ENCODE measurements at regions not wholly inside any gene's neighbourhood (a gene's known extent, or its start where the extent isn't known, plus 50 kb on each side); places are given as distances from the start of the nearest gene placed in this dataset.
A peak's percentile ranks its signal among the peaks of the same experiment; 100 is the strongest.

DNA sequence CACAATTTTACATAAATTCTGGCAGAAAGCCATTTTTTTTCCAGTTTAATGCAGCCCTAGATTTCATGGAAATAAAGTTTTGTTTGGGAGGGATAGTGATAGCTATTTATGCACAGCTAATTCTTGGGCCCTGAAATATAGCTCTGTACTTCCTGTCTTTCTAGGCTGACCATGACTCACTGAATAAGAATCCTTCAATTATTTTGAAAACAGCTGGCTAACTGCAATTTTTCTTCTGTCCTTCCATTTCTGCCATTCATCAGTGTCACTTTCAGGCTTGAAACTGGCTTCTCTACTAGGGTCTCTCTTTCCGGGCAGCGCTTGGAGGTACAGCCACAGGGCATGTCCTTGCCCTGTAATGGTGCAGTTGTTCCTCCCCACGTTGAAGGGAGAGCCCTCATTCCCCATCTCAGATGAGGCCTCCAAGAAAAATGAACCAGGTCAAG lies 97.1 kb upstream of the TMEM178A start:
- no peak for DNase-seq
- Histone ChIP-seq H3K4me3 (ENCODE audit: low read length in 2 of 2) (no peak overlapping the region), H3K9me3 (ENCODE audit: control insufficient read depth, low read length) (no peaks in the 10 kb centered on the region), H3K27ac (ENCODE audit: low read depth in 1 of 2, low read length in 2 of 2) (peak overlapping the region; percentile 82 to 86), H3K4me1 (ENCODE audit: control insufficient read depth in 1 of 2, insufficient read depth in 2 of 2, low read length in 2 of 2) (peaks cover 6 to 8% of the 10 kb centered on the region in 2 donors), H3K27me3 (ENCODE audit: control insufficient read depth in 1 of 2, insufficient read depth in 2 of 2, low read length in 1 of 2) (no peaks in the 10 kb centered on the region), H3K36me3 (ENCODE audit: control insufficient read depth in 1 of 2, insufficient read depth in 2 of 2, low read length in 1 of 2) (no peaks in the 10 kb centered on the region)
- intact Hi-C loops (cut with DNase I) = loop anchor here in 1 of 2 donors (5.0 kb wide), 1 partner anchor 51 kb away; no protein-coding TSS in a partner anchor
- WGBS, 2 donors = 2 to 8% methylated on average over 3 of the region's 3 CpGs
- ATAC-seq (ENCODE audit: low FRiP score) = peak; percentile 69

DNA sequence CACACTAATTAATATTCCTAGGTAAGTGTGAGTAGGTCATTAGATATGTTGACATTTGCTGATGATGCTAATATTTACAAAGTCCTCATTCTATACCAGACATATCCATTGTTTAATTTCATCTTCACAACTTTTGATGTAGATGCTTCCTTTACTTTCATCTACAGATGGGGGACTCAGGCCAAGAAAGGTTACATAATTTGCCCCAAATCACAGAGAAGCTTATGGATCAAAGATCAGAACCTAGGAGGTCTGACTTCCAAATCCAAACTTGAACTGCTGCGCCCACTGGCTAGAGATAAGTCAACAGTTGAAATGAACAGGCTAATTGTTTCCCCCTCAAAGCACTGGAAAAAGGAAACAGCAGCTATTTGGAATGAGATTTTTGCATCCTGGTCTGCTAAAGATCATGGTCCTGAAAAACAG lies 95.6 kb upstream of the TMEM178A start:
- intact Hi-C loops (cut with DNase I) = no loop called here
- ATAC-seq (ENCODE audit: low FRiP score) = no peak
- WGBS, 2 donors = 96 to 100% methylated on average over 1 of the region's 1 CpG
- no peaks in the 10 kb centered on the region for H3K27me3 ChIP-seq (ENCODE audit: control insufficient read depth in 1 of 2, insufficient read depth in 2 of 2, low read length in 1 of 2)
- no peak for DNase-seq
- peaks cover 6 to 8% of the 10 kb centered on the region in 2 donors for H3K4me1 ChIP-seq (ENCODE audit: control insufficient read depth in 1 of 2, insufficient read depth in 2 of 2, low read length in 2 of 2)
- H3K9me3 ChIP-seq (ENCODE audit: control insufficient read depth, low read length) = no peaks in the 10 kb centered on the region
- H3K36me3 ChIP-seq (ENCODE audit: control insufficient read depth in 1 of 2, insufficient read depth in 2 of 2, low read length in 1 of 2) = no peaks in the 10 kb centered on the region
- no peak overlapping the region for H3K4me3 ChIP-seq (ENCODE audit: low read length in 2 of 2)
- H3K27ac ChIP-seq (ENCODE audit: low read depth in 1 of 2, low read length in 2 of 2) = no peak overlapping the region

DNA sequence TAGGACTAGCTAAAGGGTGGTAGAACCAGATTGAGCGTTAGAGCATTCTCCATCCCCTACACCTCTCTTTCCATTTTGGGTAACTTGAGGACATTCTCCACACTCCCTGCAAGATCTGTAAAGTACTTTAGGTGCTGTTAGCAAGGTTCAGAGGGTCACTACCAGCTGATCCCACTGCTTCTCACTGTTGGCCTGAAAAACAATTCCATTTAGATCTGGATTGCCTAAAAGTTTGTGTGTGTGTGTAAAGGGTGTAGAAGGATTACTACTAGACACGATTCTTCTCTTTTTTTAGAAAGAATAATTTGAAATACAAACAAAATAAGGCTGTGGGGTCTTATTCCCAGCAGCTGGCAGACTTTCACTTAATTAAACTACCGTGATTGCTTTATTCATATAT lies 95.1 kb upstream of the TMEM178A start:
- Histone ChIP-seq H3K4me3 (ENCODE audit: low read length in 2 of 2) (no peak overlapping the region), H3K9me3 (ENCODE audit: control insufficient read depth, low read length) (no peaks in the 10 kb centered on the region), H3K4me1 (ENCODE audit: control insufficient read depth in 1 of 2, insufficient read depth in 2 of 2, low read length in 2 of 2) (peaks cover 6 to 8% of the 10 kb centered on the region in 2 donors), H3K27ac (ENCODE audit: low read depth in 1 of 2, low read length in 2 of 2) (no peak overlapping the region), H3K27me3 (ENCODE audit: control insufficient read depth in 1 of 2, insufficient read depth in 2 of 2, low read length in 1 of 2) (no peaks in the 10 kb centered on the region), H3K36me3 (ENCODE audit: control insufficient read depth in 1 of 2, insufficient read depth in 2 of 2, low read length in 1 of 2) (no peaks in the 10 kb centered on the region)
- ATAC-seq (ENCODE audit: low FRiP score) (no peak), DNase-seq (no peak)
- WGBS, 2 donors = 32 to 33% methylated on average over 3 of the region's 3 CpGs
- intact Hi-C loops (cut with DNase I) = no loop called here

DNA sequence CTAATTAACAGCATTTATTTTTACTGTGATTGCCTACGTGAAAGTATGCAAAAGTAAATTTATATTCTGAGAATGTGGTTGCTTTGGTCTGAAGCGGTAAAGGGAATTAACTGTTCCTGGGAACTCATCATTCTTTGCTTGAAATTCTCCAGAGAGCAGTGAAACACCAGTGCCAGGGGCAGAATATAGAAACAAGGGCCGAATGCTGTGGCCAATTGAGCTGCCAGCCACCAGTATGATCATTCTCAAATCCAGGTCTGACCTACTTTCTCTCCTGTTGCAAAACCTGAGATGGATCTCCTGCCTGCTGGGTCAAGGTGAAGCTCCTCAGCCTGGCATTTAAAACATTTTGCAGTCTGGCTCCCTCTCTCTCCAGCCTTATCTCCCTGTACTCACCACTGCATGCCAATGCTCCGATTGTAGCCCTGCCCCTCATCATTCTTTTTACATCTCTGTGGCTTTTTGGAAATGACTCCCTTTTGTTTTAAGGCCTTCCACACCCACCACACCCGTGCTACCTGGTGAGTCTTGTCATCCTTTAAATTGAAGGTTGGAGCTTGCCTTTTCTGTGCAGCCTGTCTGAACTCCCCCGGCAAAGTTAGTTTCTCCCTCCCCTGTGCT lies 94.5 kb upstream of the TMEM178A start:
- DNase-seq (no peak), ATAC-seq (ENCODE audit: low FRiP score) (no peak)
- intact Hi-C loops (cut with DNase I) = no loop called here
- H3K27me3 ChIP-seq (ENCODE audit: control insufficient read depth in 1 of 2, insufficient read depth in 2 of 2, low read length in 1 of 2) = no peaks in the 10 kb centered on the region
- WGBS, 2 donors = 3 to 6% methylated on average over 6 of the region's 6 CpGs
- peaks cover 6 to 8% of the 10 kb centered on the region in 2 donors for H3K4me1 ChIP-seq (ENCODE audit: control insufficient read depth in 1 of 2, insufficient read depth in 2 of 2, low read length in 2 of 2)
- H3K36me3 ChIP-seq (ENCODE audit: control insufficient read depth in 1 of 2, insufficient read depth in 2 of 2, low read length in 1 of 2) = no peaks in the 10 kb centered on the region
- peak overlapping the region in 1 of 2 donors; percentile 52 for H3K27ac ChIP-seq (ENCODE audit: low read depth in 1 of 2, low read length in 2 of 2)
- no peaks in the 10 kb centered on the region for H3K9me3 ChIP-seq (ENCODE audit: control insufficient read depth, low read length)
- H3K4me3 ChIP-seq (ENCODE audit: low read length in 2 of 2) = no peak overlapping the region

DNA sequence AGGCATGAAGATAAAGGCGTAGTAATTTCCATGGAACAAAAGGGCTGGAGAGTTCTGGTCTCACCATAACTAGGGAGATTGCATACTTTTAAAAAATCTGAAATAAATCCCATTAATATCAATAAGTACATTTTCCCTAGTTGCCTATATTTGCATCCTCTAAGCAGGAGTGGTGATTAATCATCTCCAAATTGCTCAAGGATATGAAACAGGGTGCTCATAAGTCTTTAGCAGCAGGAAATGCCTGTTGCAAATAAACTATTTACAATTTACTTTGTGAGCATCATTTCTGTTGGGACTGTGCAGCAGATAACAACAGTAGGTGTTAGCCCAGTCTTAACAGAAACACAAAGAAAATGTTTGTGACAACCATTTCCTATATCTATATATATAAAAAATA lies 92.4 kb upstream of the TMEM178A start:
- H3K4me3 ChIP-seq (ENCODE audit: low read length in 2 of 2) = no peak overlapping the region
- no peak for ATAC-seq (ENCODE audit: low FRiP score)
- H3K27me3 ChIP-seq (ENCODE audit: control insufficient read depth in 1 of 2, insufficient read depth in 2 of 2, low read length in 1 of 2) = no peaks in the 10 kb centered on the region
- H3K9me3 ChIP-seq (ENCODE audit: control insufficient read depth, low read length) = no peaks in the 10 kb centered on the region
- H3K27ac ChIP-seq (ENCODE audit: low read depth in 1 of 2, low read length in 2 of 2) = no peak overlapping the region
- no peaks in the 10 kb centered on the region for H3K36me3 ChIP-seq (ENCODE audit: control insufficient read depth in 1 of 2, insufficient read depth in 2 of 2, low read length in 1 of 2)
- H3K4me1 ChIP-seq (ENCODE audit: control insufficient read depth in 1 of 2, insufficient read depth in 2 of 2, low read length in 2 of 2) = peaks cover 0 to 3% of the 10 kb centered on the region in 2 donors
- DNase-seq = no peak
- WGBS, 2 donors = 100% methylated on average over 1 of the region's 1 CpG
- intact Hi-C loops (cut with DNase I) = no loop called here

DNA sequence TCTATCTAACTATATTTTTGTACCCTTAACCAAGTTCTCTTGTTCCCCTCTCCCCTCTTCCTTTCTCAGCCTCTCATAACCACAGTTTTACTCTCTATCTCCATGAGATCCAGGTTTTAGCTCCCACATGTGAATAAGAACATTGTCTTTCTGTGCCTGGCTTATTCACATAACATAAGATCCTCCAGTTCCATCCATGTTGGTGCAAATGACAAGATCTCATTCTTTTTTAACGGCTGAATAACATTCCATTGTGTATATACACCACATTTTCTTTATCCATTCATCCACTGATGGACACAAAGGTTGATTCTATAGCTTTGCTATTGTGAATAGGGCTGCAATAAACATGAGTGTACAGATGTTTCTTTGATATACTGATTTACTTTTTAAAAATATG lies 83.9 kb upstream of the TMEM178A start:
- H3K4me3 ChIP-seq (ENCODE audit: low read length in 2 of 2) = no peak overlapping the region
- WGBS, 2 donors = 91 to 100% methylated on average over 1 of the region's 1 CpG
- intact Hi-C loops (cut with DNase I) = no loop called here
- ATAC-seq (ENCODE audit: low FRiP score) = no peak
- no peaks in the 10 kb centered on the region for H3K9me3 ChIP-seq (ENCODE audit: control insufficient read depth, low read length)
- no peaks in the 10 kb centered on the region for H3K27me3 ChIP-seq (ENCODE audit: control insufficient read depth in 1 of 2, insufficient read depth in 2 of 2, low read length in 1 of 2)
- H3K36me3 ChIP-seq (ENCODE audit: control insufficient read depth in 1 of 2, insufficient read depth in 2 of 2, low read length in 1 of 2) = no peaks in the 10 kb centered on the region
- no peak for DNase-seq
- H3K4me1 ChIP-seq (ENCODE audit: control insufficient read depth in 1 of 2, insufficient read depth in 2 of 2, low read length in 2 of 2) = no peaks in the 10 kb centered on the region
- H3K27ac ChIP-seq (ENCODE audit: low read depth in 1 of 2, low read length in 2 of 2) = no peak overlapping the region

DNA sequence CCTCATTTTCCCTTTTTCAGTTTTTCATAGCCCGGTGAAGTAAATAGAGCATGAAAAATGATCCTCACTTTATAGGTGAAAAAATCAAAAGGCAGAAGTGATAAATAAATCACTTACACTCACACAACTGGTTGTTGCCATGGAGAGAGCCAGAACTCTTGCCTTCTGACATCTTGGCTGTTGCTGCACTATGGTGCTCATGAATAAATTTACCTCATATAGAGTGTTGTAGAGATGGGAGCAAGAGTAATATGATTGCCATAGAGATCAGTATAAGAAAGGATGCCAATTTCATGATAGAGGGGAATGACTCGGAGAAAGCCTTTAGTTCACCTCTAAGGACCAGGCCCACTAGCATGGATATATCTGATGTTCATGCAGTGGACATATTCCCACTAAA lies 82.5 kb upstream of the TMEM178A start:
- H3K9me3 ChIP-seq (ENCODE audit: control insufficient read depth, low read length) = peaks cover 2% of the 10 kb centered on the region
- no peak overlapping the region for H3K4me3 ChIP-seq (ENCODE audit: low read length in 2 of 2)
- H3K4me1 ChIP-seq (ENCODE audit: control insufficient read depth in 1 of 2, insufficient read depth in 2 of 2, low read length in 2 of 2) = no peaks in the 10 kb centered on the region
- no peaks in the 10 kb centered on the region for H3K27me3 ChIP-seq (ENCODE audit: control insufficient read depth in 1 of 2, insufficient read depth in 2 of 2, low read length in 1 of 2)
- WGBS, 2 donors = 95 to 96% methylated on average over 2 of the region's 2 CpGs
- DNase-seq = no peak
- no peak overlapping the region for H3K27ac ChIP-seq (ENCODE audit: low read depth in 1 of 2, low read length in 2 of 2)
- ATAC-seq (ENCODE audit: low FRiP score) = no peak
- intact Hi-C loops (cut with DNase I) = no loop called here
- H3K36me3 ChIP-seq (ENCODE audit: control insufficient read depth in 1 of 2, insufficient read depth in 2 of 2, low read length in 1 of 2) = no peaks in the 10 kb centered on the region

DNA sequence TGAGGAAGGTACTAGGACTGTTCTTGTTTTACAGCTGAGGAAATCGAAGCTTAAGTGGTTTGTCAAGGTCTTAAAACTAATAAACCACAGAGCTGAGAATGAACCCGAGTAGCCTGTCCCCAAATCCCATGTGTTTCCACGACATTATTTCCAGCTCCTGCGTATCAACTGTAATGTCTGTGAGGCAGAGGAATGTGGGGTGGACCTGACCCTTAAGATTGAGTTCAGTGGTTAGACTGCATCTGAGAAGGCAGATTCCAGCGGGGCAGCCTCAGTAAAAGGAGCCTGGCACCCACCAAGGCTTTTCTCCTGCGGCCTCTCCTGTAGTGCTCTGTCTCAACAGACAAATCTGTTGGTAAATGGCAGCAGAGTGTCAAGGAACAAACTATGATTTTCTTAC lies 81.9 kb upstream of the TMEM178A start:
- Histone ChIP-seq H3K4me1 (ENCODE audit: control insufficient read depth in 1 of 2, insufficient read depth in 2 of 2, low read length in 2 of 2) (no peaks in the 10 kb centered on the region), H3K36me3 (ENCODE audit: control insufficient read depth in 1 of 2, insufficient read depth in 2 of 2, low read length in 1 of 2) (no peaks in the 10 kb centered on the region), H3K9me3 (ENCODE audit: control insufficient read depth, low read length) (peaks cover 2% of the 10 kb centered on the region), H3K27me3 (ENCODE audit: control insufficient read depth in 1 of 2, insufficient read depth in 2 of 2, low read length in 1 of 2) (no peaks in the 10 kb centered on the region), H3K4me3 (ENCODE audit: low read length in 2 of 2) (no peak overlapping the region), H3K27ac (ENCODE audit: low read depth in 1 of 2, low read length in 2 of 2) (no peak overlapping the region)
- DNase-seq = no peak
- ATAC-seq (ENCODE audit: low FRiP score) = no peak
- 85% methylated on average over 6 of the region's 6 CpGs for WGBS, 2 donors
- intact Hi-C loops (cut with DNase I) = no loop called here

DNA sequence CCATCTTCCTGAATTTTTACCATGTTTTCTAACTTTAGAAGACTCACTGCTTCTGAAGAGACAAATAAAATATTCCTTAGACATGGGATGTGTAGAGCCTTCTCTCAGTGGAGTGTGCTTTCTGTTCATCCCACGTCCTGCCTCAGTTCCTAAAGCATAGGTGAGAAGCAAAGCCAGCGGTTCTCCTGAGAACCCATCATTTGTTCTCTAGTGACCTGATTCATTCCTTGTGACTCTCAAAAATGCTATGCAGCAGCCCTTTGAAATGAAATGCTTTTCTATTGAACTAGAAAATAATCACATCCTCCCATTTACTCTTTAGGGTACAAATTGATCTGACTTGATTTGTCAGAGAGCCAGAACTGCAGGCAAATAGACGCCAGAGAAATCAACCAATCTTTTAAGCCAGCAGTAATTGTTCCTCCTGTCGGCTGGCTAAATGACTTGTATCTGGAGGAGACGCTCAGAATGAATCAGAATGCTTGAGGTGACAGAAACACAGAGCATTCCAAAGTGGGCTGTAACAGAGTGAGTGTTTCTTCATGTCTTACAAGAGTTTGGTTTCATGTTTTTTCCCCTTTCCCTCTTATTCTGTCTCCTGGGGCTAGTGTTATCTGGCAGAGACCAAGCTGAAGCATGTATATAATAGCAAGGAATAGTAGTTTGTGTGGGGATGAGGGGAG lies 81.3 kb upstream of the TMEM178A start:
- Histone ChIP-seq H3K27ac (ENCODE audit: low read depth in 1 of 2, low read length in 2 of 2) (no peak overlapping the region), H3K4me3 (ENCODE audit: low read length in 2 of 2) (no peak overlapping the region), H3K27me3 (ENCODE audit: control insufficient read depth in 1 of 2, insufficient read depth in 2 of 2, low read length in 1 of 2) (no peaks in the 10 kb centered on the region), H3K4me1 (ENCODE audit: control insufficient read depth in 1 of 2, insufficient read depth in 2 of 2, low read length in 2 of 2) (no peaks in the 10 kb centered on the region), H3K9me3 (ENCODE audit: control insufficient read depth, low read length) (peaks cover 2% of the 10 kb centered on the region), H3K36me3 (ENCODE audit: control insufficient read depth in 1 of 2, insufficient read depth in 2 of 2, low read length in 1 of 2) (no peaks in the 10 kb centered on the region)
- intact Hi-C loops (cut with DNase I) = no loop called here
- DNase-seq (no peak), ATAC-seq (ENCODE audit: low FRiP score) (no peak)
- WGBS, 2 donors = 58 to 65% methylated on average over 5 of the region's 5 CpGs
